ENCODE measurements at regions not wholly inside any gene's neighbourhood (a gene's known extent, or its start where the extent isn't known, plus 50 kb on each side); places are given as distances from the start of the nearest gene placed in this dataset.

- peaks cover 2% of the 10 kb centered on the region; the same call in 1 of the 3 replicates for H3K9me3 Mint-ChIP-seq
- H3K36me3 Mint-ChIP-seq (ENCODE audit: low read depth), result no peaks in the 10 kb centered on the region
- no peak for TF ChIP-seq ETS1 (IDR thresholded peaks at IDR 0.05)
- TF ChIP-seq JUNB (IDR thresholded peaks at IDR 0.05; ENCODE audit: unreplicated experiment), result no peak
- no peak for TF ChIP-seq ZNF462 (CRISPR knock-in tag; IDR thresholded peaks at IDR 0.05)
- no peak for TF ChIP-seq EZH2phosphoT487 (IDR thresholded peaks at IDR 0.05; ENCODE audit: unreplicated experiment)
- TF ChIP-seq ZNF114 (CRISPR knock-in tag; IDR thresholded peaks at IDR 0.05), result no peak
- TF ChIP-seq EZH2 (IDR thresholded peaks at IDR 0.05; ENCODE audit: low read depth, unreplicated experiment), result no peak
- no peak for TF ChIP-seq POLR2AphosphoS5 (IDR thresholded peaks at IDR 0.05; ENCODE audit: low read depth)
- no peak for TF ChIP-seq CREB1 (CRISPR knock-in tag; IDR thresholded peaks at IDR 0.05; ENCODE audit: low read depth)
- no peak for TF ChIP-seq STAT1 (IDR thresholded peaks at IDR 0.05; ENCODE audit: unreplicated experiment)
- TF ChIP-seq NANOG (IDR thresholded peaks at IDR 0.05; ENCODE audit: borderline replicate concordance), result no peak
- TF ChIP-seq, protein P1, sequence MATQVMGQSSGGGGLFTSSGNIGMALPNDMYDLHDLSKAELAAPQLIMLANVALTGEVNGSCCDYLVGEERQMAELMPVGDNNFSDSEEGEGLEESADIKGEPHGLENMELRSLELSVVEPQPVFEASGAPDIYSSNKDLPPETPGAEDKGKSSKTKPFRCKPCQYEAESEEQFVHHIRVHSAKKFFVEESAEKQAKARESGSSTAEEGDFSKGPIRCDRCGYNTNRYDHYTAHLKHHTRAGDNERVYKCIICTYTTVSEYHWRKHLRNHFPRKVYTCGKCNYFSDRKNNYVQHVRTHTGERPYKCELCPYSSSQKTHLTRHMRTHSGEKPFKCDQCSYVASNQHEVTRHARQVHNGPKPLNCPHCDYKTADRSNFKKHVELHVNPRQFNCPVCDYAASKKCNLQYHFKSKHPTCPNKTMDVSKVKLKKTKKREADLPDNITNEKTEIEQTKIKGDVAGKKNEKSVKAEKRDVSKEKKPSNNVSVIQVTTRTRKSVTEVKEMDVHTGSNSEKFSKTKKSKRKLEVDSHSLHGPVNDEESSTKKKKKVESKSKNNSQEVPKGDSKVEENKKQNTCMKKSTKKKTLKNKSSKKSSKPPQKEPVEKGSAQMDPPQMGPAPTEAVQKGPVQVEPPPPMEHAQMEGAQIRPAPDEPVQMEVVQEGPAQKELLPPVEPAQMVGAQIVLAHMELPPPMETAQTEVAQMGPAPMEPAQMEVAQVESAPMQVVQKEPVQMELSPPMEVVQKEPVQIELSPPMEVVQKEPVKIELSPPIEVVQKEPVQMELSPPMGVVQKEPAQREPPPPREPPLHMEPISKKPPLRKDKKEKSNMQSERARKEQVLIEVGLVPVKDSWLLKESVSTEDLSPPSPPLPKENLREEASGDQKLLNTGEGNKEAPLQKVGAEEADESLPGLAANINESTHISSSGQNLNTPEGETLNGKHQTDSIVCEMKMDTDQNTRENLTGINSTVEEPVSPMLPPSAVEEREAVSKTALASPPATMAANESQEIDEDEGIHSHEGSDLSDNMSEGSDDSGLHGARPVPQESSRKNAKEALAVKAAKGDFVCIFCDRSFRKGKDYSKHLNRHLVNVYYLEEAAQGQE (IDR thresholded peaks at IDR 0.05; ENCODE audit: unreplicated experiment), result no peak
- TF ChIP-seq CTCF (conservative IDR thresholded peaks at IDR 0.05; ENCODE audit: low read depth in 2 of 2), result no peak
- no peak for TF ChIP-seq ZNF331 (CRISPR knock-in tag; IDR thresholded peaks at IDR 0.05; ENCODE audit: low read depth)
These were observed 60.2 kb upstream of the L3MBTL3 start for GRCh38 chr6:129957941-129958898.

More at GRCh38 chr6:129957941-129958898, 60.2 kb upstream of the L3MBTL3 start:
- Histone ChIP-seq H3K27ac (ENCODE audit: low read depth) (no peak overlapping the region), H3K9me2 (ENCODE audit: insufficient read depth) (no peaks in the 10 kb centered on the region), H3K4me3 (no peak overlapping the region), H3K79me2 (replicated peaks; ENCODE audit: insufficient read depth) (no peaks in the 10 kb centered on the region), H3K27me3 (ENCODE audit: insufficient read depth) (no peaks in the 10 kb centered on the region), H3F3A (replicated peaks; ENCODE audit: low read depth) (no peaks in the 10 kb centered on the region), H2AFZ (no peak overlapping the region), H3K4me2 (no peak overlapping the region), H3K36me3 (ENCODE audit: insufficient read depth) (no peaks in the 10 kb centered on the region), H4K20me1 (replicated peaks; ENCODE audit: insufficient read depth) (no peaks in the 10 kb centered on the region), H3K4me1 (ENCODE audit: insufficient read depth) (no peaks in the 10 kb centered on the region)
- DNase-seq (ENCODE audit: low spot score), result no peak
- Mint-ChIP-seq H3K27ac (no peak overlapping the region), H3K4me1 (no peaks in the 10 kb centered on the region; the same call in 2 of the 3 replicates), H3K4me3 (no peak overlapping the region), H3K27me3 (ENCODE audit: insufficient read depth, low read depth, poor library complexity) (no peaks in the 10 kb centered on the region)
- ATAC-seq, result no peak
